SU-DHL-6 (cell line): ENCODE measurements at regions not wholly inside any gene's neighbourhood (a gene's known extent, or its start where the extent isn't known, plus 50 kb on each side); places are given as distances from the start of the nearest gene placed in this dataset.

Experiments
- H2AFZ ChIP-seq: fragments of 200-600 bp; sonication (generic); 2 replicates; pipeline ENCODE4 v1.6.1; 2014; ENCODE audit warnings: low read depth, mild to moderate bottlenecking, moderate library complexity, mixed read lengths, antibody characterized with exemption, low read length; ENCODE audit not compliant: severe bottlenecking
- H3F3A ChIP-seq: fragments of 200-600 bp; shearing (Covaris generic); 2 replicates; pipeline ENCODE4 v1.6.0; 2016; ENCODE audit warnings: antibody characterized with exemption, mild to moderate bottlenecking; ENCODE audit not compliant: insufficient read depth
- H3K27ac ChIP-seq: fragments of 200-600 bp; sonication (generic); 2 replicates; pipeline ENCODE4 v1.5.1; 2016; ENCODE audit warnings: low read depth, mild to moderate bottlenecking, low read length, moderate library complexity, mixed read lengths
- H3K27me3 ChIP-seq: fragments of 200-600 bp; sonication (generic), shearing (Covaris generic); 2 replicates; pipeline ENCODE4 v1.6.0; 2014; ENCODE audit warnings: mild to moderate bottlenecking, low read length
- H3K36me3 ChIP-seq: fragments of 200-600 bp; sonication (generic); 2 replicates; pipeline ENCODE4 v1.6.1; 2014; ENCODE audit warnings: mild to moderate bottlenecking, low read length, mixed read lengths
- H3K4me2 ChIP-seq: fragments of 300-600, 200-600 bp; shearing (Covaris generic), sonication (generic); 2 replicates; pipeline ENCODE4 v1.6.0; 2014; ENCODE audit warnings: low read length, low read depth, mild to moderate bottlenecking; ENCODE audit not compliant: poor library complexity, severe bottlenecking
- H3K4me3 ChIP-seq: fragments of 200-600 bp; sonication (generic); 2 replicates; pipeline ENCODE4 v1.5.1; 2014; ENCODE audit warnings: antibody characterized with exemption, low read length, mild to moderate bottlenecking, mixed read lengths; ENCODE audit not compliant: insufficient read depth, poor library complexity, severe bottlenecking
- H3K79me2 ChIP-seq: fragments of 200-600 bp; sonication (generic); 2 replicates; pipeline ENCODE4 v1.6.1; 2014; ENCODE audit warnings: mild to moderate bottlenecking, low read length, moderate library complexity; ENCODE audit not compliant: insufficient read depth
- H3K9ac ChIP-seq: fragments of 200-600 bp; sonication (generic); 2 replicates; pipeline ENCODE4 v1.7.0; 2014; ENCODE audit warnings: mild to moderate bottlenecking, low read length
- H3K9me2 ChIP-seq: fragments of 200-600 bp; sonication (generic); replicated peaks from 2 replicates; pipeline ENCODE4 v1.6.1; 2014; ENCODE audit warnings: low read length; ENCODE audit not compliant: insufficient read depth
- H3K9me3 ChIP-seq: fragments of 200-600 bp; sonication (generic); 2 replicates; pipeline ENCODE4 v1.6.1; 2014; ENCODE audit warnings: low read length, mixed read lengths; ENCODE audit not compliant: insufficient read depth
- H4K20me1 ChIP-seq: fragments of 200-600 bp; sonication (generic); 2 replicates; pipeline ENCODE4 v1.6.1; 2014; ENCODE audit warnings: low read depth, mild to moderate bottlenecking, antibody characterized with exemption, low read length, moderate library complexity, mixed read lengths
- EZH2phosphoT487 ChIP-seq: fragments of 200-600 bp; sonication (generic), shearing (Covaris generic); conservative IDR thresholded peaks from 2 replicates; pipeline ENCODE4 v1.6.1; 2018; ENCODE audit warnings: mild to moderate bottlenecking, antibody characterized with exemption, low read length, moderate library complexity, mixed read lengths
- TF ChIP-seq, protein P1 (sequence below): fragments of 200-600 bp; sonication (generic); IDR thresholded peaks from one replicate; pipeline ENCODE4 v1.5.1; 2017; ENCODE audit warnings: antibody characterized with exemption, mild to moderate bottlenecking, low read length, moderate library complexity; ENCODE audit not compliant: insufficient read depth, poor library complexity, severe bottlenecking

DNA sequence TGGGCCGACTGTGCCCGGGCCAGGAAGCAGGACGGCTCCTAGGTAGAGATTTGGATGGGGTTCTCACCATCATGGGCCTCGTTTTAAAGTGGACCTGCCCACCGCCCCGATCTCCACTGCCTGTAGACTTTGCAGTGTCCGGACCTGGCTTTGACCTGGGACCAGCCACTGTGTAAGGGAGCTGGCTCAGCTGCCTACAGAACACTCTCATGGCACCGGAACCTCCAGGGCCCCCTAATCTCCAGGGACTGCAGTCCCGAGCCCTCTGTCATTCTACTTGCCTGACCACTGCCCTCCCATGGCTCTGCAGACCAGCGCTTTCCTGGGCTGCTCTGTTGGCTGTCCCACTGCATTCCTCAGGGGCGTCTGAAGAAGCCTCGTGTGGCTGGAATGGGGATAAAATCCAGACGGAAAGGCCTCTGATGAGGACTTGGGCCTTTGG, 120.8 kb downstream of the GLI2 start:
- H3K27ac ChIP-seq, result no peak overlapping the region

DNA sequence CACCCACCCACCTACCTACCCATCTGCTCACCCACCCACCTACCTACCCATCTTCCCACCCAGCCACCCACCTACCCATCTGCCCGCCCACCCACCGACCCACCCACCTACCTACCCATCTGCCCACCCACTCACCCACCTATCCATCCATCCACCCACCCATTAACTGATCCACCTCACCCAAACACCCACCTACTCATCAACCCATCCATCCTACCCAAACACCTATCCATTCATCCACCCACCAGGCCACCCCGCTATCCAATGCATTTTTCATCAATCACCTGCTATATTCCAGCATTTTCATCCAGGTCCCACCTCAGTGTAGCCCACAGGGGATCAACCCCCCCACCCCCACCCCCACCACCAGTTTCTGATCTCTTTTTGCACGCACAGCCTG, 121.8 kb downstream of the GLI2 start:
- Histone ChIP-seq H3K9ac (no peak overlapping the region), H2AFZ (no peak overlapping the region), H3F3A (no peaks in the 10 kb centered on the region), H3K27me3 (no peaks in the 10 kb centered on the region), H3K79me2 (no peaks in the 10 kb centered on the region), H3K36me3 (no peaks in the 10 kb centered on the region), H4K20me1 (no peaks in the 10 kb centered on the region), H3K4me3 (no peak overlapping the region), H3K27ac (no peak overlapping the region), H3K9me3 (no peaks in the 10 kb centered on the region), H3K4me2 (no peak overlapping the region), H3K9me2 (no peaks in the 10 kb centered on the region)
- TF ChIP-seq, protein P1, sequence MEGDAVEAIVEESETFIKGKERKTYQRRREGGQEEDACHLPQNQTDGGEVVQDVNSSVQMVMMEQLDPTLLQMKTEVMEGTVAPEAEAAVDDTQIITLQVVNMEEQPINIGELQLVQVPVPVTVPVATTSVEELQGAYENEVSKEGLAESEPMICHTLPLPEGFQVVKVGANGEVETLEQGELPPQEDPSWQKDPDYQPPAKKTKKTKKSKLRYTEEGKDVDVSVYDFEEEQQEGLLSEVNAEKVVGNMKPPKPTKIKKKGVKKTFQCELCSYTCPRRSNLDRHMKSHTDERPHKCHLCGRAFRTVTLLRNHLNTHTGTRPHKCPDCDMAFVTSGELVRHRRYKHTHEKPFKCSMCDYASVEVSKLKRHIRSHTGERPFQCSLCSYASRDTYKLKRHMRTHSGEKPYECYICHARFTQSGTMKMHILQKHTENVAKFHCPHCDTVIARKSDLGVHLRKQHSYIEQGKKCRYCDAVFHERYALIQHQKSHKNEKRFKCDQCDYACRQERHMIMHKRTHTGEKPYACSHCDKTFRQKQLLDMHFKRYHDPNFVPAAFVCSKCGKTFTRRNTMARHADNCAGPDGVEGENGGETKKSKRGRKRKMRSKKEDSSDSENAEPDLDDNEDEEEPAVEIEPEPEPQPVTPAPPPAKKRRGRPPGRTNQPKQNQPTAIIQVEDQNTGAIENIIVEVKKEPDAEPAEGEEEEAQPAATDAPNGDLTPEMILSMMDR, result no peak
- no peak for TF ChIP-seq EZH2phosphoT487

More for the DNA sequence above, 120.8 kb downstream of the GLI2 start:
- Histone ChIP-seq H4K20me1 (no peaks in the 10 kb centered on the region), H3K9ac (no peak overlapping the region), H3K27me3 (no peaks in the 10 kb centered on the region), H3K4me3 (no peak overlapping the region), H3K36me3 (no peaks in the 10 kb centered on the region), H3K4me2 (no peak overlapping the region), H3K79me2 (no peaks in the 10 kb centered on the region), H3K9me2 (no peaks in the 10 kb centered on the region), H3K9me3 (no peaks in the 10 kb centered on the region), H2AFZ (no peak overlapping the region), H3F3A (no peaks in the 10 kb centered on the region)
- no peak for TF ChIP-seq EZH2phosphoT487
- TF ChIP-seq, protein P1, result no peak

DNA sequence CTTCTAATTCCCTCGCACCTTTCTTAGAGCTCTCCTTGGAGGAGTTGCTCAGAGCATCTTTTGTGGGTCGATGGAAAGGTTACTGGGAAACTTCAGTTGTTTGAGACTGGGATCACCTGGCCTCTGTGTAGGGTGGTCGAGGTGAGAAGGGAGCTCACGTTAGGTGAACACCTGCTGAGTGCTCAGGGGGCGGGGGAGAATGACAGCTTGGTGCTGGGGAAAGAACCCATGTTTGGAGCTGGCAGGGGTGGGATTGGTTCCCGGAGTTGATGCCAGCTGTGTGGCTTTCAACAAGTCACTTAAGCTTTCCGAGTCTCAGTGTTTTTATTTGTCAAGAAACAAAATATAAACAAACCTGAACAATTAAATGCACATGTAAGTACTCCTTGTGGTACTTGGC, 122.3 kb downstream of the GLI2 start:
- Histone ChIP-seq H3K9me2 (no peaks in the 10 kb centered on the region), H3K4me2 (no peak overlapping the region), H3F3A (no peaks in the 10 kb centered on the region), H3K27me3 (no peaks in the 10 kb centered on the region), H3K36me3 (no peaks in the 10 kb centered on the region), H4K20me1 (no peaks in the 10 kb centered on the region), H2AFZ (no peak overlapping the region), H3K79me2 (no peaks in the 10 kb centered on the region), H3K9me3 (no peaks in the 10 kb centered on the region), H3K4me3 (no peak overlapping the region), H3K27ac (no peak overlapping the region), H3K9ac (no peak overlapping the region)
- TF ChIP-seq EZH2phosphoT487, result no peak
- TF ChIP-seq, protein P1, result no peak
